GM12878 (cell line): ENCODE measurements at regions not wholly inside any gene's neighbourhood (a gene's known extent, or its start where the extent isn't known, plus 50 kb on each side); places are given as distances from the start of the nearest gene placed in this dataset.

ENCODE experiments used
- ATAC-seq: fragments of 200-7000 bp; cut with Tn5 transposase; 3 replicates; pipeline ENCODE4 v1.9.1; 2020; ENCODE audit warnings: mild to moderate bottlenecking, moderate library complexity
- BruUV-seq: library from RNA; stranded (reverse); fragments of 400-500 nt; replicated peaks from 2 replicates; lab custom pipeline; 2021; lab: Mats Ljungman, UMichigan
- CTCF ChIA-PET: fragments of 300-600 bp; sonication (Branson Sonifier 250); formaldehyde crosslinking; extraction: SDS; loops from one replicate; lab custom pipeline; 2021; ENCODE audit warnings: inconsistent platforms; lab: Yijun Ruan, JAX
- POLR2A ChIA-PET: fragments of 350-600 bp; formaldehyde crosslinking; extraction: SDS; loops from one replicate; lab custom pipeline; 2021; ENCODE audit warnings: inconsistent platforms; lab: Charles Lee
- RAD21 ChIA-PET: fragments of 300-600 bp; sonication (Branson Sonifier 250); formaldehyde crosslinking; loops from one replicate; lab custom pipeline; 2023; ENCODE audit warnings: antibody characterized with exemption; ENCODE audit not compliant: unreplicated experiment; lab: Charles Lee
- SMC1A ChIA-PET: fragments of 300-600 bp; sonication (Branson Sonifier 250); formaldehyde crosslinking; loops from one replicate; lab custom pipeline; 2023; ENCODE audit not compliant: unreplicated experiment, uncharacterized antibody; lab: Charles Lee
- DNase-seq: peaks from one replicate; pipeline ENCODE4 v3.0.0-alpha.2; 2011; ENCODE audit warnings: low read depth, low spot score
- FAIRE-seq: peaks from 3 replicates; lab custom pipeline; 2011; peaks lifted over from hg19 to GRCh38; lab: Jason Lieb, UNC
- H2AFZ ChIP-seq: 2 replicates; pipeline ENCODE4 v1.6.0; 2011; ENCODE audit warnings: low read depth, low read length, control low read depth; ENCODE audit not compliant: control insufficient read depth
- H3K27ac ChIP-seq: 2 replicates; pipeline ENCODE4 v1.5.1; 2011; ENCODE audit warnings: control low read depth; ENCODE audit not compliant: control insufficient read depth, insufficient read depth
- H3K27me3 ChIP-seq, 2 experiments: replicated peaks in 1 of 2; 2 replicates each; pipeline versions ENCODE4 v1.6.0 to v1.6.1; 2011; ENCODE audit warnings: low read length in 1 of 2; ENCODE audit not compliant: control insufficient read depth in 2 of 2, insufficient read depth in 2 of 2
- H3K36me3 ChIP-seq, 2 experiments: 2 replicates each; pipeline ENCODE4 v1.5.1; 2011; ENCODE audit warnings: low read length in 1 of 2; ENCODE audit not compliant: control insufficient read depth in 2 of 2, insufficient read depth in 2 of 2
- H3K4me1 ChIP-seq: 2 replicates; pipeline ENCODE4 v1.6.1; 2011; ENCODE audit warnings: mild to moderate bottlenecking, low read length, moderate library complexity, mixed read lengths; ENCODE audit not compliant: control insufficient read depth, insufficient read depth
- H3K4me2 ChIP-seq: 2 replicates; pipeline ENCODE4 v1.6.0; 2011; ENCODE audit warnings: control low read depth; ENCODE audit not compliant: control insufficient read depth, insufficient read depth
- H3K4me3 ChIP-seq: fragments of 200-600 bp; sonication (generic); 2 replicates; pipeline ENCODE4 v1.5.1; 2016
- H3K79me2 ChIP-seq: 2 replicates; pipeline ENCODE4 v1.6.0; 2011; ENCODE audit warnings: low read length; ENCODE audit not compliant: control insufficient read depth, insufficient read depth
- H3K9ac ChIP-seq: 2 replicates; pipeline ENCODE4 v1.8.0; 2011; ENCODE audit warnings: low read length, control low read depth, mixed read lengths; ENCODE audit not compliant: control insufficient read depth, insufficient read depth
- H3K9me3 ChIP-seq: replicated peaks from 3 replicates; pipeline ENCODE4 v1.5.1; 2011; ENCODE audit warnings: mild to moderate bottlenecking, low read length; ENCODE audit not compliant: control insufficient read depth, insufficient read depth
- H4K20me1 ChIP-seq: 2 replicates; pipeline ENCODE4 v1.6.0; 2011; ENCODE audit not compliant: control insufficient read depth, insufficient read depth
- EGR1 ChIP-seq, 2 experiments: IDR thresholded peaks; 1 replicate in 1 of 2; 2 replicates in 1 of 2; pipeline ENCODE4 v1.6.1; 2011 to 2012; ENCODE audit warnings: low read depth in 2 of 2, low read length in 2 of 2, borderline replicate concordance in 1 of 2, mild to moderate bottlenecking in 1 of 2, moderate library complexity in 1 of 2
- KAT2A ChIP-seq: conservative IDR thresholded peaks from 2 replicates; pipeline ENCODE4 v1.6.1; 2011; ENCODE audit warnings: low read depth, low read length; ENCODE audit not compliant: control insufficient read depth
- PRDM15 ChIP-seq: fragments of 450-650 bp; formaldehyde crosslinking; IDR thresholded peaks from 2 replicates; pipeline ENCODE4 v1.4.0; 2020; ENCODE audit warnings: mild to moderate bottlenecking, moderate library complexity
- REST ChIP-seq: IDR thresholded peaks from 2 replicates; pipeline ENCODE4 v1.6.1; 2012; ENCODE audit warnings: mild to moderate bottlenecking, low read depth, low read length
- RFX5 ChIP-seq: IDR thresholded peaks from 2 replicates; pipeline ENCODE4 v1.6.1; 2011; ENCODE audit warnings: low read depth, low read length, improper control_type of control experiment
- SIN3A ChIP-seq: IDR thresholded peaks from 2 replicates; pipeline ENCODE4 v1.6.1; 2012; ENCODE audit warnings: low read depth, low read length, improper control_type of control experiment
- SMARCA5 ChIP-seq: fragments of 450-650 bp; IDR thresholded peaks from 2 replicates; pipeline ENCODE4 v1.6.1; 2017; ENCODE audit warnings: mild to moderate bottlenecking
- SPI1 ChIP-seq: IDR thresholded peaks from 2 replicates; pipeline ENCODE4 v1.6.1; 2011; ENCODE audit warnings: low read depth, mild to moderate bottlenecking, low read length, moderate library complexity, borderline replicate concordance; ENCODE audit not compliant: insufficient read depth
- SREBF1 ChIP-seq: IDR thresholded peaks from 2 replicates; pipeline ENCODE4 v1.6.1; 2012; ENCODE audit warnings: mild to moderate bottlenecking, low read length
- TCF3 ChIP-seq: IDR thresholded peaks from 2 replicates; pipeline ENCODE4 v1.6.1; 2012; ENCODE audit warnings: low read depth, mild to moderate bottlenecking, low read length, borderline replicate concordance; ENCODE audit not compliant: insufficient read depth
- WGBS: methylation state at CpG from one replicate; pipeline ENCODE4 v1.1.6; 2016; ENCODE audit warnings: low lambda C conversion rate; ENCODE audit not compliant: insufficient replicate concordance, insufficient coverage; ENCODE audit errors: missing lambda C conversion rate; 5-methylcytosine and 5-hydroxymethylcytosine counted together
- in situ Hi-C: fragments of 300-500 bp; cut with MboI; formaldehyde crosslinking; loops from 9 replicates; pipeline ENCODE4 v1.14.3; 2018; ENCODE audit warnings: mixed read lengths
- intact Hi-C: fragments of 100-400 bp; cut with micrococcal nuclease; formaldehyde crosslinking; loops from one replicate; pipeline ENCODE4 v1.14.2; 2022; ENCODE audit not compliant: unreplicated experiment
- TF ChIP-seq, protein P1 (sequence below): fragments of 450-650 bp; IDR thresholded peaks from 2 replicates; pipeline ENCODE4 v1.6.1; 2017; ENCODE audit warnings: mild to moderate bottlenecking, moderate library complexity

GRCh38 chr14:96961895-96962294 lies 164.7 kb downstream of the VRK1 start:
- no peak overlapping the region for H3K27ac ChIP-seq
- no peaks in the 10 kb centered on the region for H3K79me2 ChIP-seq
- FAIRE-seq, result no peak
- H3K4me1 ChIP-seq, result no peaks in the 10 kb centered on the region
- TF ChIP-seq PRDM15 (CRISPR knock-in tag) (no peak), TCF3 (no peak), KAT2A (no peak), REST (no peak), SIN3A (no peak), EGR1 (IDR thresholded peaks at IDR 0.05; ENCODE audit: borderline replicate concordance in 1 of 2, low read depth in 2 of 2, low read length in 2 of 2) (no peak), RFX5 (no peak), SREBF1 (no peak), SPI1 (no peak), SMARCA5 (no peak)
- TF ChIP-seq, protein P1, sequence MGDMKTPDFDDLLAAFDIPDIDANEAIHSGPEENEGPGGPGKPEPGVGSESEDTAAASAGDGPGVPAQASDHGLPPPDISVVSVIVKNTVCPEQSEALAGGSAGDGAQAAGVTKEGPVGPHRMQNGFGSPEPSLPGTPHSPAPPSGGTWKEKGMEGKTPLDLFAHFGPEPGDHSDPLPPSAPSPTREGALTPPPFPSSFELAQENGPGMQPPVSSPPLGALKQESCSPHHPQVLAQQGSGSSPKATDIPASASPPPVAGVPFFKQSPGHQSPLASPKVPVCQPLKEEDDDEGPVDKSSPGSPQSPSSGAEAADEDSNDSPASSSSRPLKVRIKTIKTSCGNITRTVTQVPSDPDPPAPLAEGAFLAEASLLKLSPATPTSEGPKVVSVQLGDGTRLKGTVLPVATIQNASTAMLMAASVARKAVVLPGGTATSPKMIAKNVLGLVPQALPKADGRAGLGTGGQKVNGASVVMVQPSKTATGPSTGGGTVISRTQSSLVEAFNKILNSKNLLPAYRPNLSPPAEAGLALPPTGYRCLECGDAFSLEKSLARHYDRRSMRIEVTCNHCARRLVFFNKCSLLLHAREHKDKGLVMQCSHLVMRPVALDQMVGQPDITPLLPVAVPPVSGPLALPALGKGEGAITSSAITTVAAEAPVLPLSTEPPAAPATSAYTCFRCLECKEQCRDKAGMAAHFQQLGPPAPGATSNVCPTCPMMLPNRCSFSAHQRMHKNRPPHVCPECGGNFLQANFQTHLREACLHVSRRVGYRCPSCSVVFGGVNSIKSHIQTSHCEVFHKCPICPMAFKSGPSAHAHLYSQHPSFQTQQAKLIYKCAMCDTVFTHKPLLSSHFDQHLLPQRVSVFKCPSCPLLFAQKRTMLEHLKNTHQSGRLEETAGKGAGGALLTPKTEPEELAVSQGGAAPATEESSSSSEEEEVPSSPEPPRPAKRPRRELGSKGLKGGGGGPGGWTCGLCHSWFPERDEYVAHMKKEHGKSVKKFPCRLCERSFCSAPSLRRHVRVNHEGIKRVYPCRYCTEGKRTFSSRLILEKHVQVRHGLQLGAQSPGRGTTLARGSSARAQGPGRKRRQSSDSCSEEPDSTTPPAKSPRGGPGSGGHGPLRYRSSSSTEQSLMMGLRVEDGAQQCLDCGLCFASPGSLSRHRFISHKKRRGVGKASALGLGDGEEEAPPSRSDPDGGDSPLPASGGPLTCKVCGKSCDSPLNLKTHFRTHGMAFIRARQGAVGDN, result no peak
- TF ChIP-seq, all 136 proteins: peak for 0
- Histone ChIP-seq H3K4me3 (no peak overlapping the region), H2AFZ (no peak overlapping the region; the same call in 1 of the 2 replicates), H3K9me3 (no peaks in the 10 kb centered on the region), H3K27me3 (no peaks in the 10 kb centered on the region), H3K9ac (no peak overlapping the region), H3K36me3 (no peaks in the 10 kb centered on the region), H3K4me2 (no peak overlapping the region), H4K20me1 (no peaks in the 10 kb centered on the region)
- intact Hi-C loops (no loop called here), in situ Hi-C loops (no loop called here)
- DNase-seq (no peak), ATAC-seq (no peak)
- no TSS peak for BruUV-seq
- POLR2A ChIA-PET, result no interaction called here
- 21% methylated on average over 2 of the region's 2 CpGs for WGBS
- RAD21 ChIA-PET, result no interaction called here
- SMC1A ChIA-PET, result no interaction called here
- CTCF ChIA-PET, result no interaction called here
